ENCODE measurements at regions not wholly inside any gene's neighbourhood (a gene's known extent, or its start where the extent isn't known, plus 50 kb on each side); places are given as distances from the start of the nearest gene placed in this dataset.

DNA sequence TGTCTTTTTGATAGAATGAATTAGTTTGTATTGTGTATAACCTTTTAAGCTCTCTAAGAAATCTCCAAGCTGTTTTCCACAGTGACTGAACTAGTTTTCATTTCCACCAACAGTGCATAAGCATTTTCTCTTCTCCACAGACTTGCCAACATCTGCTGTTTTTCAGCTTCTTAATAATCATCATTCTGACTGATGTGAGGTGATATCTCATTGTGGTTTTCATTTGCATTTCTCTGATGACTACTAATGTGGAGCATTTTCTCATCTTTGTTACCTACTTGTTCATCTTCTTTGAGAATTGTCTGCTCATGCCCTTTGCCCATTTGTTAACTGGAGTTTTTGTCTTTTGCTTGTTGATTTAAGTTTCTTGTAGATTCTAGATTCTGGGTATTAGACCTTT is 777.5 kb downstream of the OTOL1 start:
- in situ Hi-C loops (cut with MboI; ENCODE audit: low pct_unique_long_range_greater_than_20kb in 2 of 9, low sequenced_read_pairs in 9 of 9, unreplicated experiment in 9 of 9): no loop called here
- Histone ChIP-seq H3K4me3 (no peak overlapping the region), H3K4me1 (replicated peaks in 1 of 2) (peaks cover 5 to 6% of the 10 kb centered on the region in 2 donors)

DNA sequence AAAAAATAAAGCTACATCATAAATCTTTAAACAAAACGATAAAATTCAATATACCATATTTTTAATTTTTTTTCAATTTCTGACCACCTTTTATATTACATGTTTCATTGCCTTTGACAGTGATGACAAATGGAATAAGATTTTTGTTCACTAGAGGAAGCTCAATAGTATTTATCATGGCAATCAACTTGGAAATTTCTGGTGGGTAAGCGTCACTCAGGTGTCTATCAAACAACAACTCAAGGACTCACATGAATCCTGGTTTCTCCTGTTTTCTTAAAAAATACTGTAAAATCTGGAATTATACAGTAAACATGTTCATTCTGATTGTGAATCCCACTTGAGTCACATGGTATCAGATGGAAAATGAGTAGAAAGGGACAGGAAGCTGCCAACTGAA is 782.2 kb downstream of the OTOL1 start:
- WGBS, 10 experiments: 0 to 97% (median 83%) methylated on average over 1 to 2 of the region's 2 CpGs
- Histone ChIP-seq H3K27ac (no peak overlapping the region), H3K4me1 (replicated peaks in 1 of 2) (no peaks in the 10 kb centered on the region), H3K4me3 (no peak overlapping the region)
- in situ Hi-C loops (cut with MboI; ENCODE audit: low pct_unique_long_range_greater_than_20kb in 2 of 9, low sequenced_read_pairs in 9 of 9, unreplicated experiment in 9 of 9): no loop called here
- no peak for ATAC-seq (replicated peaks in 6 of 8)

More for the DNA sequence above, 777.5 kb downstream of the OTOL1 start:
- H3K27ac ChIP-seq: no peak overlapping the region
- no peak for ATAC-seq (replicated peaks in 6 of 8)

- 18 to 100% (median 90%) methylated on average over 1 to 3 of the region's 3 CpGs; no CpG with 5 or more reads in 1 of the 10 experiments for WGBS, 10 experiments
- Histone ChIP-seq H3K4me3 (no peak overlapping the region), H3K27ac (no peak overlapping the region), H3K4me1 (replicated peaks in 1 of 2) (no peaks in the 10 kb centered on the region)
- ATAC-seq (replicated peaks in 6 of 8): no peak
- in situ Hi-C loops (cut with MboI; ENCODE audit: low pct_unique_long_range_greater_than_20kb in 2 of 9, low sequenced_read_pairs in 9 of 9, unreplicated experiment in 9 of 9): no loop called here
Observed at GRCh38 chr3:162285259-162285658, 788.7 kb downstream of the OTOL1 start.

DNA sequence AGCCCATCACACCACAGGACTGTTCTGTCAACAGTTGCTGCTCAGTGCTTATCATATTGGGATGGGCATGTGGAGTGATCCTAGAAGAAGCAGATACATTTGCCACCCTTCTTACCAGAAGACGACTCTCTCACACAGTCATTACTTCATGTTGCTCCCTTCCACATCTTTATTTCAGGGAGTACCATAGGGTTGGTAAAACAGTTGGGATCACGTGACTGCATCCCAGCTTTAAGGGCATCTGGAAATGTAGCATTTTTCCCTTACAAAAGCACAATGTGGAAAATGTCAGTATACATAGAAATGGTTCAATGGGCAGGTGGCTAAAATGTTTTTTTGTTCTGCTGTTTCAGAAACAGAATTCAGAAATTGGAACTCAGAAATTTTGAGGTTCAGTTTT is 791.0 kb downstream of the OTOL1 start:
- WGBS, 10 experiments: 64 to 100% (median 98%) methylated on average over 1 to 2 of the region's 2 CpGs; no CpG with 5 or more reads in 2 of the 10 experiments
- Histone ChIP-seq H3K27ac (no peak overlapping the region), H3K4me3 (no peak overlapping the region), H3K4me1 (replicated peaks in 1 of 2) (no peaks in the 10 kb centered on the region)
- ATAC-seq (replicated peaks in 6 of 8): no peak
- in situ Hi-C loops (cut with MboI; ENCODE audit: low pct_unique_long_range_greater_than_20kb in 2 of 9, low sequenced_read_pairs in 9 of 9, unreplicated experiment in 9 of 9): no loop called here

- ATAC-seq (replicated peaks in 6 of 8): no peak
- in situ Hi-C loops (cut with MboI; ENCODE audit: low pct_unique_long_range_greater_than_20kb in 2 of 9, low sequenced_read_pairs in 9 of 9, unreplicated experiment in 9 of 9): no loop called here
- WGBS, 10 experiments: 0 to 100% (median 75%) methylated on average over 1 of the region's 1 CpG; no CpG with 5 or more reads in 1 of the 10 experiments
Observed at GRCh38 chr3:162292409-162292808, 795.8 kb downstream of the OTOL1 start.

DNA sequence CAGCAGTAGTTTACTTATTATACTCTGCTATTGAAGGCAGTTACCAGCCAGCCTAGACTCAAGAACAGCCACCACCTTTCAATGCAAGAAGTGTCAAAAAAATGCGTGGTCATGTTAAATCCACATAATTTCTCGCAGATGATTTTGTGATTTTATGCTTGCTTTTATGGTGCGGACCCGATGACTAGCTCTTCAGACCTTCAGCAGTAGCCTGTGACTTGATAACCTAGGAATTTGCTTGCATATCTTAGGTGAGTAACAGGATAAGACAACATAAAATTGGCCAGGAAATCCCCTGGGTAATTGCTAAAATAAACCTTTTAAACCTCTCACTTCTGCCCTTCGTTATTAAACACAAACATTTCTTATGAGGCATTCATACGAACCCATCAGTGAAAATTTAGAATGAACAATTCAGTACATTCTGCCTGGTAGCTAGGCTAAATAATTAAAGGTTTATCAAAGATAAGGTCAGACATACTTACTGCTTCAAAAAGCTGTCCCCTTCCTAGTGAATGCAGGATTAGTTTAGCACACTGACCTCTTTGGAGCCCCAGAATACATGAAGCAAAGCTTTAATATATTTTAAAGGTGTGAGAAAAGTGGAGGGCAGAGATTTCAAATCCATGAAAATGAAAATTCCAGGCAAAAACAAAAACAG is 798.8 kb downstream of the OTOL1 start:
- Histone ChIP-seq H3K4me1 (replicated peaks in 1 of 2) (no peaks in the 10 kb centered on the region), H3K27ac (no peak overlapping the region), H3K4me3 (no peak overlapping the region)
- peak in 2 of 8 experiments; percentile 26 to 71 for ATAC-seq (replicated peaks in 6 of 8)
- 10 to 100% (median 77%) methylated on average over 2 to 6 of the region's 6 CpGs for WGBS, 10 experiments
- in situ Hi-C loops (cut with MboI; ENCODE audit: low pct_unique_long_range_greater_than_20kb in 2 of 9, low sequenced_read_pairs in 9 of 9, unreplicated experiment in 9 of 9): no loop called here

More at GRCh38 chr3:162292409-162292808, 795.8 kb downstream of the OTOL1 start:
- Histone ChIP-seq H3K27ac (no peak overlapping the region), H3K4me1 (replicated peaks in 1 of 2) (no peaks in the 10 kb centered on the region), H3K4me3 (no peak overlapping the region)

DNA sequence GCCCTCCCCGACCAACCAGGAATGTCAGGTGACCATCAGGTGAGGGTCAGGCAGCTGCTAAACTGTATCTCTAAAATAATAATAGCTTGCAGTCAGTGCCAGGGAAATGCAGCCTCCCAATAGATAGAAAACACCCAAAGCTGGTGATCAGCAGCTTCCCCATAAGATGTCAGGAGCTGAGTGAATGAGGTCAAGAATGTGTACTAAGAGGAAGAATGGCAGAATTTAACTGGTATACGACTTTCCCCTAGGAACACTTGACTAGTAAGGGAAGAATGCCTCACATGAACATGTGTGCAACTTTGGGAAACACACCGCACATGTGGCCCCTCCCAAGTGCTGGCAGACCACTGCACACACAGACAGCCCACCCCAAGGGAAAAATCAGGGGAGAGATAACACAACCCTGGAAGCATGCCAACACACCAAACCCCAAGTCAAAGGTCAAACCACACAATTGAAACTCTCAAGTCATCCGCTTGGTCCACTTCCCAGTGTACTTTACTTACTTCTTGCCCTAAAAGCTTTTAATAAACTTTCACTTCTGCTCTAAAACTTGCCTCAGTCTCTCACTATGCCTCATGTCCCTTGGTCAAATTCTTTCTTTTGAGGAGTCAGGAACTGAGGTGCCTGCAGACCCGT is 806.5 kb downstream of the OTOL1 start:
- 17 to 100% (median 88%) methylated on average over 1 to 5 of the region's 5 CpGs; no CpG with 5 or more reads in 1 of the 10 experiments for WGBS, 10 experiments
- Histone ChIP-seq H3K27ac (no peak overlapping the region), H3K4me1 (replicated peaks in 1 of 2) (no peaks in the 10 kb centered on the region), H3K4me3 (no peak overlapping the region)
- ATAC-seq (replicated peaks in 6 of 8): no peak
- in situ Hi-C loops (cut with MboI; ENCODE audit: low pct_unique_long_range_greater_than_20kb in 2 of 9, low sequenced_read_pairs in 9 of 9, unreplicated experiment in 9 of 9): no loop called here

GRCh38 chr3:162317046-162317445 is 820.4 kb downstream of the OTOL1 start:
- Histone ChIP-seq H3K4me1 (replicated peaks in 1 of 2) (no peaks in the 10 kb centered on the region), H3K27ac (no peak overlapping the region), H3K4me3 (no peak overlapping the region)
- WGBS, 10 experiments: 0 to 100% (median 80%) methylated on average over 1 of the region's 2 CpGs; no CpG with 5 or more reads in 5 of the 10 experiments
- in situ Hi-C loops (cut with MboI; ENCODE audit: low pct_unique_long_range_greater_than_20kb in 2 of 9, low sequenced_read_pairs in 9 of 9, unreplicated experiment in 9 of 9): no loop called here
- no peak for ATAC-seq (replicated peaks in 6 of 8)

- Histone ChIP-seq H3K4me1 (replicated peaks in 1 of 2) (no peaks in the 10 kb centered on the region), H3K4me3 (no peak overlapping the region), H3K27ac (no peak overlapping the region)
- in situ Hi-C loops (cut with MboI; ENCODE audit: low pct_unique_long_range_greater_than_20kb in 2 of 9, low sequenced_read_pairs in 9 of 9, unreplicated experiment in 9 of 9): no loop called here
- 0 to 100% (median 96%) methylated on average over 1 of the region's 1 CpG for WGBS, 10 experiments
- ATAC-seq (replicated peaks in 6 of 8): no peak
Observed at GRCh38 chr3:162328649-162329048, 832.0 kb downstream of the OTOL1 start.

DNA sequence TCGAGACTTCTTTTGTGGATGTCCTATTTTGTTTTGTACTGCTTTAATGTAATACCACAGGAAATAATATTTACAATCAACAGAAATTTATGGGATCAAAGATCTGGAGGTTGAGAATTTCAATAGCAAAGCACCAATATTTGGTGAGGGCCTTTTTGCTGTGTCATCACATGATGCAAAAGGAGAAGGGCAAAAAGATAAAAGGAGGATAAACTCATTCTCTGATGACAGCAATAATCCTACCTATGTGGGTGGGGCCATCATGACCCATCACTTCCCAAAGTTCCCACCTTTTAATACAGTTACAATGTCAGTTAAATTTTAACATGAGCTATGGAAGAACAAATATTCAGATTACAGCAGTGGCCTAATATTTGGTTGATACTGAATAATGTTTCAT is 832.9 kb downstream of the OTOL1 start:
- no peaks in the 10 kb centered on the region for H3K4me1 ChIP-seq (replicated peaks in 1 of 2)
- H3K4me3 ChIP-seq: no peak overlapping the region
- WGBS, 10 experiments: 7 to 100% (median 79%) methylated on average over 1 of the region's 1 CpG
- in situ Hi-C loops (cut with MboI; ENCODE audit: low pct_unique_long_range_greater_than_20kb in 2 of 9, low sequenced_read_pairs in 9 of 9, unreplicated experiment in 9 of 9): no loop called here
- no peak overlapping the region for H3K27ac ChIP-seq
- ATAC-seq (replicated peaks in 6 of 8): no peak

DNA sequence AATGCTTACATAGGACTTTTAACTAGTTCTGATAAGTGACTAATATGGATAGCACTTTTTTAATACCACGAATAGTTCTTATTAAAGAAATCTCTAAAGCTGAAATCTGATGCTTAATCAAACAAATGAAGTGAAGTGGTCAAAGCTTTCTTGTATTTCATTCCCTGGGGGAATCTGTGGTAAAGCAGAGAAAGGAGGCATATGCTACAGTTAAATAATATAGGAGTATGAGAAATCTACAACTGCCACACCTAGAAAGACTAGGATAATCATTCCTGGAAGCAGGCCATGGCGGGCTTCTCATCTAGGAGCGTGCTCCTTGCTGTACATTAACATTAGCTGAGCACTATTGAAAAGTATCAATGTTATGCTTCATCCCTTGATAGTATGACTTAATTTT is 835.7 kb downstream of the OTOL1 start:
- Histone ChIP-seq H3K4me3 (no peak overlapping the region), H3K4me1 (replicated peaks in 1 of 2) (no peaks in the 10 kb centered on the region), H3K27ac (no peak overlapping the region)
- in situ Hi-C loops (cut with MboI; ENCODE audit: low pct_unique_long_range_greater_than_20kb in 2 of 9, low sequenced_read_pairs in 9 of 9, unreplicated experiment in 9 of 9): no loop called here
- WGBS, 10 experiments: 6 to 100% (median 81%) methylated on average over 1 to 3 of the region's 3 CpGs; no CpG with 5 or more reads in 2 of the 10 experiments
- no peak for ATAC-seq (replicated peaks in 6 of 8)

GRCh38 chr3:162334537-162334936 is 837.9 kb downstream of the OTOL1 start:
- H3K4me3 ChIP-seq: no peak overlapping the region
- WGBS, 10 experiments: 33 to 100% (median 74%) methylated on average over 1 to 3 of the region's 3 CpGs; no CpG with 5 or more reads in 2 of the 10 experiments
- H3K27ac ChIP-seq: no peak overlapping the region
- H3K4me1 ChIP-seq (replicated peaks in 1 of 2): no peaks in the 10 kb centered on the region
- ATAC-seq (replicated peaks in 6 of 8): no peak
- in situ Hi-C loops (cut with MboI; ENCODE audit: low pct_unique_long_range_greater_than_20kb in 2 of 9, low sequenced_read_pairs in 9 of 9, unreplicated experiment in 9 of 9): no loop called here

DNA sequence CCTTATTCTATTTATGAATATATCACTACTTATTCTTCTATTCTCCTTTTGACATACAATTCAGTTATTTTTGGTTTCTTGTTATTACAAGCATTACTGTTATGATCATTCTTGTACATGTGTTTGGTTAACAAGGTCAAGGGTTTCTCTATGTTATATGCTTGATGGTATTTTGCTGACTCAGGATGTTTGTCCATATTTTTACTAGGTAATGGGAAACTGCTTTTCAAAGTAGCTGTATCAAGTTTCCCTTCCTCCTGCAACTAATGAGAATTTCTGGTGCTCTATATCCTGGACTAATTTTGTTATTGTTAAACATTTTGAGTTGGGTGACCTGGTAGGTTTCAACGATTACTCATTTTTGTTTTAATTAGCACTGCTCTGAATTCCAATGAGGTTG is 841.0 kb downstream of the OTOL1 start:
- Histone ChIP-seq H3K4me3 (no peak overlapping the region), H3K4me1 (replicated peaks in 1 of 2) (no peaks in the 10 kb centered on the region), H3K27ac (no peak overlapping the region)
- ATAC-seq (replicated peaks in 6 of 8): no peak
- in situ Hi-C loops (cut with MboI; ENCODE audit: low pct_unique_long_range_greater_than_20kb in 2 of 9, low sequenced_read_pairs in 9 of 9, unreplicated experiment in 9 of 9): no loop called here
- 0 to 100% (median 100%) methylated on average over 1 of the region's 1 CpG; no CpG with 5 or more reads in 4 of the 10 experiments for WGBS, 10 experiments

DNA sequence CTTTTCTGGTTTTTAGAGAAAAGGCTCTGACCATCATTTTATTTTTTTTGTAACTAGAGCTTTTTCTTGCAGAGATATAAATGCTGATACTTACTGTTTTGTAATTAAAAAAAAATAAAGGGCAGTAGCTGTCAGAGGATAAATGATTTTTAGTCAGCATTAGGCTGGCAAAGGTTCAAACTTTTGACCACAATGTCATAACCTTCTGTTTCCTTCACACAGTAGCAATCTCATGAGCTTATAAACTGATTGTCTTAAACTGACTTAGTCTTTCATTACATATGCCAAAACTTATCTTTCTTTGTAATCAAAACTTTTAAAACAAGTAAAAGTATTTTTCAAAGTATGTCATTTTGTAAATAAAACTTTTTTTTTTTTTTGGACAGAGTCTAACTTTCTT is 841.9 kb downstream of the OTOL1 start:
- Histone ChIP-seq H3K27ac (no peak overlapping the region), H3K4me3 (no peak overlapping the region), H3K4me1 (replicated peaks in 1 of 2) (no peaks in the 10 kb centered on the region)
- in situ Hi-C loops (cut with MboI; ENCODE audit: low pct_unique_long_range_greater_than_20kb in 2 of 9, low sequenced_read_pairs in 9 of 9, unreplicated experiment in 9 of 9): no loop called here
- no peak for ATAC-seq (replicated peaks in 6 of 8)
